RWPE1 (cell line): ENCODE measurements at regions not wholly inside any gene's neighbourhood (a gene's known extent, or its start where the extent isn't known, plus 50 kb on each side); places are given as distances from the start of the nearest gene placed in this dataset.

Experiments used
- CTCF ChIA-PET: fragments of 350-600 bp; sonication (Branson Sonifier 250); formaldehyde crosslinking; extraction: SDS; loops from one replicate; lab custom pipeline; 2021; lab: Yijun Ruan, JAX
- POLR2A ChIA-PET: fragments of 400-600 bp; formaldehyde crosslinking; extraction: SDS; loops from one replicate; lab custom pipeline; 2020; ENCODE audit warnings: antibody characterized with exemption; ENCODE audit not compliant: low non-redundant PET; lab: Yijun Ruan, JAX
- DNase-seq: peaks from one replicate; pipeline ENCODE4 v3.0.0; 2012; ENCODE audit warnings: low spot score
- H3K27ac ChIP-seq: fragments of 450-650 bp; 2 replicates; pipeline ENCODE4 v1.5.1; 2017
- CTCF ChIP-seq: fragments of 450-650 bp; conservative IDR thresholded peaks from 2 replicates; pipeline ENCODE4 v1.5.1; 2017; ENCODE audit warnings: low read depth, mild to moderate bottlenecking

GRCh38 chr7:115127399-115128021 lies 205.6 kb downstream of the MDFIC start:
- POLR2A ChIA-PET, result no interaction called here
- TF ChIP-seq CTCF, result no peak
- CTCF ChIA-PET, result no interaction called here
- no peak overlapping the region for H3K27ac ChIP-seq
- DNase-seq, result no peak

GRCh38 chr7:115125750-115126149 lies 203.9 kb downstream of the MDFIC start:
- no peak overlapping the region for H3K27ac ChIP-seq
- CTCF ChIA-PET, result no interaction called here
- no peak for TF ChIP-seq CTCF
- POLR2A ChIA-PET, result no interaction called here
- DNase-seq, result no peak

GRCh38 chr7:115125312-115125711 lies 203.4 kb downstream of the MDFIC start:
- no peak for TF ChIP-seq CTCF
- DNase-seq, result no peak
- POLR2A ChIA-PET, result no interaction called here
- CTCF ChIA-PET, result no interaction called here
- no peak overlapping the region for H3K27ac ChIP-seq

GRCh38 chr7:115124409-115124939 lies 202.6 kb downstream of the MDFIC start:
- no peak for TF ChIP-seq CTCF
- ChIA-PET POLR2A (no interaction called here), CTCF (no interaction called here)
- no peak for DNase-seq
- no peak overlapping the region for H3K27ac ChIP-seq

- ChIA-PET CTCF (no interaction called here), POLR2A (no interaction called here)
- DNase-seq, result no peak
- no peak overlapping the region for H3K27ac ChIP-seq
- no peak for TF ChIP-seq CTCF
Observed at GRCh38 chr7:115123441-115123840, 201.5 kb downstream of the MDFIC start.

GRCh38 chr7:115122388-115122787 lies 200.5 kb downstream of the MDFIC start:
- no peak for TF ChIP-seq CTCF
- no peak overlapping the region for H3K27ac ChIP-seq
- CTCF ChIA-PET, result no interaction called here
- POLR2A ChIA-PET, result no interaction called here
- no peak for DNase-seq
